H7 (cell line): ENCODE measurements at regions not wholly inside any gene's neighbourhood (a gene's known extent, or its start where the extent isn't known, plus 50 kb on each side); places are given as distances from the start of the nearest gene placed in this dataset.

ENCODE experiments used
- DNase-seq: peaks from one replicate; pipeline ENCODE4 v3.0.0; 2012
- H3K27me3 ChIP-seq: 2 replicates; pipeline ENCODE4 v1.6.0; 2011; ENCODE audit warnings: mild to moderate bottlenecking, low read length; ENCODE audit not compliant: control insufficient read depth, insufficient read depth
- H3K36me3 ChIP-seq: replicated peaks from 2 replicates; pipeline ENCODE4 v1.5.1; 2011; ENCODE audit warnings: low read length; ENCODE audit not compliant: control insufficient read depth, insufficient read depth
- H3K4me3 ChIP-seq: 2 replicates; pipeline ENCODE4 v1.5.1; 2011; ENCODE audit warnings: low read depth, mild to moderate bottlenecking, control low read depth, low read length, moderate library complexity; ENCODE audit not compliant: insufficient read depth

DNA sequence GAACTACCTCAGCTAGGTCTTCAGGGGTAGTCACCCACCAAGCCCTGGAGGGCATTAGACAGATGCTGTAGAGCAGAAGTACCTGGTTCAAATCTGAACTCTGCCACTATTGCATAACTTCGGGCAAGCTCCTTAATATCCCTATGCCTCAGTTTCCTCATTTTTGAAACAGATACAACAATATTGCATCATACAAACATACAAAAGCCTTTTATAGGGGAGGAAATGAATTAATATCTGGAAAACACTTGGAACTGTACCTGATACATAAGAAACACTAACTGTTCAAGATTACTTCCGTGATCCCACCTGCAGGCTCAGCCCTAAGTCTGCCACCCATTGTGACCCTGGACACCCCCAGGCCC is 166.1 kb downstream of the EFNB1 start:
- Histone ChIP-seq H3K36me3 (no peaks in the 10 kb centered on the region), H3K4me3 (no peak overlapping the region), H3K27me3 (no peaks in the 10 kb centered on the region; the same call in 1 of the 2 replicates)
- no peak for DNase-seq

DNA sequence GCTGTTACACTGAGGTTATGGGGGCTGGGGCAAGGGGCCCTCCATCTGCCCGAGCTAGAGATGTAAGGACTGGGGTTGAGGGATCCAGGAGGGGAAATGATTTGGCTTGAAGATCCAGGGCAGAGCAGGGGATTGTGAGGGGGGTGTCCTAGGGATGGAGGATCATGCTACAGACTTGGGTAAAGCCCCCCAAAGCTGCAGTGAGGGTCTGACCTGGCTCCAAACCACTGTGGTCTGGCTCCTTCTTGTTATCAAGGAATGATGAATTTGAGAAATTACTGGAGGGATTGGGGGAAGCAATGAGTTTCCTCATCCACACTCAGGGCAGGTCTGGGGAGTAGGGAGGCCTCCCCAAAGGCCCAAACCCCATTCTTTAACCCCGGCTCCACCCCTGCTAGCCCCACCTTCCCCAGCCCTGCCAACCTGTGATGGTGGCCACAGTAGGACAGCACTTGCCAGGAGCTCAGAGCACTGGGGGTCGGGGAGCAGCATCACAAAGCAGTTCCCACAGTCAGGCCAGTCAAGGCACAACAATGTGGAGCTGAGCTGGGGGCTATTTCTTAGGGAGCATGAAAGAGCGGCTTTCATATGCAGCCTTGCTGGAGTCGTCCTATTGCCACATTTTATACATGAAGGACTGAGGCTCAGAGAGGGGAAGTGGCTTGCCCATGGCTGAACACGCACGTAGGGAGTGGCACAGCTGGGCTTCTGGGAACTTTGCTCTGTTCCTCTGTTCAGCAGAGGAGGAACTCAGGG is 165.5 kb downstream of the EFNB1 start:
- no peaks in the 10 kb centered on the region; the same call in 1 of the 2 replicates for H3K27me3 ChIP-seq
- no peaks in the 10 kb centered on the region for H3K36me3 ChIP-seq
- H3K4me3 ChIP-seq: no peak overlapping the region
- peak; percentile 19 for DNase-seq

DNA sequence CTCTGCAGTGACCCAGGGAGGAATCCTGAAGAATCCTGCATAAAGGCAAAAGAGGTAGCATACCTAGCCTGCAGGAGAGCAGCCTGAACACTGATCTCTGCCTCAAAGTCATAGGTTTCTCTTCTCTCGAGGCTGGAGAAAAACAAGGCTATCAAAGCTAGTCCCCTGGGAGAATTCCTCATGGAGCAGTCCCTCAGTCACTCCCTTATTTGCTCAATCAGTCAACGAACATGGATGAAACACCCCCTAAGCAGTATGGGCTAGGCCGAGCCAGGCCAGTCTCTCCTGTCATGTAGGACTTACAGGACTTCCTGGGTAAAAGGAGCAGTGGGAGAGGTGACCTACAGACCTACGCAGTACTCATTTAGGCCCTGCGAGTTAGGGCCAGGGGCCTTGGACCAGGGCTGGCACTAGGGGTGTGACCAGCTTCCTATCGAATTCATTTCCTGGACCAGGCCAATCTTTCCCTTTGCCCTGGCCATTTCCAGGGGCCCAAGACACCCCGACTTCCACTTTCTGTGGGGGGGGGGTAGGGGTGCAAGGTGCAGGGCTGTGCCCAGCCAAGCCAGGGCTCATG is 164.1 kb downstream of the EFNB1 start:
- no peak overlapping the region for H3K4me3 ChIP-seq
- H3K36me3 ChIP-seq: no peaks in the 10 kb centered on the region
- no peak for DNase-seq
- H3K27me3 ChIP-seq: no peaks in the 10 kb centered on the region; the same call in 1 of the 2 replicates

DNA sequence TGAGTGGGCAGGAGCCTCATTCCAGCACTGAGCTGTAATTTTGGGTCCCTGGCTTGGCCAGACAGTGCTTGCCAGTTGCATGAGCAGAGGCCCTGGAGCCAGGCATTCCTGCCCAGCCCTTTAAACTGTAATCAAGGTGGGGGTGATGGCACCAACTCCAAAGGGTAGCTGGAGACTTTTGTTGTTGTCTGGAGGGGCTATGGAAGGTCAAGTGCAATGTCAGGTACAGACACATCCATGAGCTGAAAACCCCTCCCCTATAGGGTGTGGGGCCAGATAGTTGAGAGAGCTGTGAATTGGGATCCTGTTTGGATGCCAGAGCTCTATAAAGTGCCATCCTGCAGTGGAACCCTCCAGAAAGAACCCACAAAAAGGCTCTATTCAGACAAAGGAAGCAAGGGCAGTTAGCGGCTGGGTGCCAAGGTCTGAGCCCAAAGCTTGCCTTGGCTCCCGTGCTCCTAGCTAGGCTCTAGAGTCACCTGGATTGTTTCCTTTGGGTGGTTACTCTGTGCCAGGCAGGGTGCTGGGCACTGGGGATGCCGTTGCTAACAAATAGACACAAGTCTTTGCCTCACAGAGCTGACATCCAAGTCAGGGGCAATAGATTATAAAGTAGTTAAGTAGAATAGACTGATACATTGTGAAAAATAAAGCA is 163.0 kb downstream of the EFNB1 start:
- no peaks in the 10 kb centered on the region; the same call in 1 of the 2 replicates for H3K27me3 ChIP-seq
- no peak for DNase-seq
- no peaks in the 10 kb centered on the region for H3K36me3 ChIP-seq
- no peak overlapping the region for H3K4me3 ChIP-seq

DNA sequence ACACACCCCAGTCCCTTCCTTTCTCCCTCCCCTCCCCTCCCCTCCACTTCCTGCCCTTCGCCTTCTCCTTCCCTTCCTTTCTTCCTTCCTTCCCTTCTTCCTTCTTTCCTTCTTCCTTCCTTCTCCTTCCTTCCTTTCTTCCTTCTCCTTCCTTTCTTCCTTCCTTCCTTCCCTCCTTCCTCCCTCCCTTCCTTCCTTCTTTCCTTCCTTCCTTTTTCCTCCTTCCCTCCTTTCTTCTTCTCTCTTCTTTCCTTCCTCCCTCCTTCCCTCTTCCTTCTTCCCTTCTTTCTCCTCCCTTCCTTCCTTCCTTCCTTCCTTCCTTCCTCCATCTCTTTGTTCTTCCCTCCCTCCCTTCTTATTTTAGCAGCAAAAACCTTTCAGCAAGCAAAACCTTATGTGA is 162.1 kb downstream of the EFNB1 start:
- Histone ChIP-seq H3K4me3 (no peak overlapping the region), H3K27me3 (no peaks in the 10 kb centered on the region; the same call in 1 of the 2 replicates), H3K36me3 (no peaks in the 10 kb centered on the region)
- no peak for DNase-seq

DNA sequence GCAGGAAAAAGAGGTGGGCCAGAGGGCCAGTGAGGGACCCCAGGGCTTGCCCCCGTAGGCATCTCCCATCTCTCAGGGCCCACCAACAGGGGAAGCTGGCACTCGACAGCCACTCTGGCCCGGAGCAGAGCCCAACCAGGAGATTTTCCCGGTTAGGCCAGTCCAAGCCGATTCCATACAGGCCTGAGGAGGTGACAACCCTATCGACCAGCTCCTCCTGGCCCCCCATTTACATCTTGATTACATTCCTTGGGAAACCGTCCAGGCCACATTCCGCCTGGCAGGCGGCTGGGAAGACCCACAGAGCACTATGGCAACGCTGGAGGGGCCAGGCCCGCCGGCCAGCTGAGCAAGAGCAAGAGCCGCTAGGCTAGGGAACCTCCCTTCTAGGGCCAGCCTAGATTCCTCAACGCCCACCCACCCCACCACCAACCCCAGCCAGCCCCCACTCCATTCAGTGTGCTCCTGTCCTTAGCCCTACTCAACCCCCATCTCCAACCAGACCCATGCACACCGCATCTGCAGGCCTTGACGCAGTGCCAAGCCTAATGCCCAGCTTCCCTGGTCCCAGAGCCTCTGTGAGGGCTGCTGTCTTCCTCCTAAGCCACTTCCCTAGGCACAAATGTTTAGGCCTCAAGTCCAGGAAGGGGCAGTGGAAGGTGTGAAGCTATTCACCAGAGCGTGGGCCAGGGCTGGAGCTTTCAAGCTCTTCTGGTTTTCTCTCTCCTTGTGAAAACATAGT is 161.2 kb downstream of the EFNB1 start:
- DNase-seq: peak; percentile 85
- Histone ChIP-seq H3K4me3 (no peak overlapping the region), H3K36me3 (no peaks in the 10 kb centered on the region), H3K27me3 (no peaks in the 10 kb centered on the region; the same call in 1 of the 2 replicates)

DNA sequence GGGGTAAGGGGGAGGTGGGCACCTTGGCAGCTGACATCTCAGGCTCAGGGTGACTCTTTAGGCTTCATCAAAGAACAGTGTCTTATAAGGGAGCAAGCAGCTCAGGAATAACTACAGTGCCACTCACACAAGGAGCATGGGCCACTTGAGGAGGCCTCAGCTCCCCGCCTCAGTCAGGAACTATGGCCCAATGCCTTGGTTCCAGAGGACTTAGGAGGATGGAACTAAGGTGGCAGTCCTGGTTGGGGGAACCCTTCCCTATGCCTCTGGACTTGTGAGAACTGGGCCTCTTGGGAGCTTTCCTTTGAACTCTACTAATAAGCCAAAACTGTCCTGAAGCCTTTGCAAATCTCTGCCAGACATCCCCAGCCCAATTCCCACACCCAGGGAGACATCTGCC is 160.6 kb downstream of the EFNB1 start:
- H3K4me3 ChIP-seq: no peak overlapping the region
- no peaks in the 10 kb centered on the region; the same call in 1 of the 2 replicates for H3K27me3 ChIP-seq
- no peaks in the 10 kb centered on the region for H3K36me3 ChIP-seq
- DNase-seq: no peak

DNA sequence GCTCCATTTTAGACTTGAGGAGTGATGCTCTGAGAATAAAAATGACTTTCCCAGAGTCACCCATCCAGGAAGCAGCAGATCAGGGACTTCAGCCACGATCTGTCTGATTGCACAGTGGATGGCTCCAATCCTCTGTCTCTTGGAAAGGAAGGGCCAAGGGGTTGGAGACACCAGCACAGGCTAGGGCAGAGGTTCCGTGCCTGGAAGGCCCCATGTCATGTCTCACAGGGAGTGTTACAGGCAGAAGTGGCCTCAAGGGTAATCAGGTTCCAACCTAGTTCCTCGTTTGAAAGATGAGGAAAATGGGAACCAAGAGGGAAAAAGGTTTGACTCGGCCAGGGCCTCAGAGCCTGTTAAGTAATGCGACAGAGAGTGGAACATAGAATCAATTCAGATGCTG is 160.0 kb downstream of the EFNB1 start:
- DNase-seq: peak; percentile 4
- no peaks in the 10 kb centered on the region for H3K36me3 ChIP-seq
- H3K4me3 ChIP-seq: no peak overlapping the region
- H3K27me3 ChIP-seq: no peaks in the 10 kb centered on the region

DNA sequence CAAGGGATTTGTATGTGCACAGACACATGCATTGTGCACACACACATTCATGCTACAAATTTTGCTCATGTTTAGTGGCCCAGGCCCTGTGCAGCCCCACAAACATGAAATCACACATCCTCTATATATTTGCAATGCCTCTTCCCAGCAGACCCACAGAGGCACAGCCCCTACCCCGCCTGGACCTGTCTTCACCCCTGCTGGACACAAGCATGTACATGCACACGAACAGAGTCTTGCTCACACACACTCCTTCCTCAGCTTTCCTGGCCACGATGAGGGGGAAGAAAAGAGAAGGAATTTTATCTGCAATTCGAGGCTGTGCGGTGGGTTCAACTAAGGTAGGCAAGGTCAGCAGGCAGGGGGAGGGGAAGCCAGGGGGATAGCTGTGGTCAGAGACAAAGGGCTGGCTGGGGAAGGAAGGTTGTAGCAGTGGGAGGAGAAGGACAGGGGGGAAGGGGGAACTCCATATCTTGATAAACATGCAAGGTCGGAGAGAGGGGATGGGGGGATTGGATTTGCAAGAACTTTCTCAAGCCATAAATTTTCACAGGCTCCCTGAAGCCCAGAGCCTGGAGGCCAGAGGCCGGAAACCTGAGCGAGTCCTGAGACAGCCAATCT is 156.4 kb downstream of the EFNB1 start:
- peak; percentile 45 for DNase-seq

DNA sequence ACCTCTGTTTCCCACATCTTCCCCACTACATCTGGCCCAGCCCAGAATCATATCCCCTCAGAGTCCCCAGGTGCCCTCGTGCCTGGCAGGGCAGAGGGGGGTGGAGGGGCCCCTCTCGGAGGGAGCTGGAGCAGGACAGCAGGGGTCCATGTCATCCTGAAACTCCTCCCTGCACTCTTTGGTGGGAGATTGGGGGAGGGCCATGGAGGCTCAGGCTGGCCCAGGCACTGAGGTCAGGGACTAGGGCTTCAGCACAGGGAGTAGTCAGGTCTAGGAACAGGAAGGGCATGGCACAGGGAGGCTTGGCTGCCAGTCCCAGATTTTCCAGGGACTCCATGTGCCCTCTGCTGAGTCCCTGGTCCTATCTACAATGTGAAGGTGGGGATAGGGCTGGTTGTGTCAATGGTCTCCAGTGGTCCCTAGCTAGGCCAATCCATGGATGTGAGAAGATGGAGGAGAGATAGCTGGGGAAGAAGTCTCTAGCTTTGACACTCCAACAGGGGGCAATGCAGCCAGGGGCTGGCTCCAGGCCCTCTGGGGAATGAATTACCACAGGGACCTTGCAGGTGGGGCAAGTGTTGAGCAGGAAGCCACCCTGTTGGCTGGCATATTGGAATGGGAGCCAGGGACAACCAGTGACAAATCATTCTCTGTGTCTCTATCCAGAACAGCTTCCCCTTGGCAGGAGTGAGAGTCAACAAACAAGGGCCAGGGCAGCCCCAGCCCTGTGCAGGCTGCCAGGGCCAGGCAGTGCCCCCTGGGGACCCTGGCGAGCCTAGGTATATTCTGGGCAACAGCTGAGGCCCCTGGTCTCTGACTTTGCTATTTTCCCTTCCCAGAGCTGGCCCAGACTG is 154.4 kb downstream of the EFNB1 start:
- H3K36me3 ChIP-seq: no peaks in the 10 kb centered on the region
- no peaks in the 10 kb centered on the region for H3K27me3 ChIP-seq
- peak; percentile 30 for DNase-seq
- H3K4me3 ChIP-seq: no peak overlapping the region

More for the DNA sequence above, 156.4 kb downstream of the EFNB1 start:
- no peak overlapping the region for H3K4me3 ChIP-seq
- H3K27me3 ChIP-seq: no peaks in the 10 kb centered on the region
- no peaks in the 10 kb centered on the region for H3K36me3 ChIP-seq

DNA sequence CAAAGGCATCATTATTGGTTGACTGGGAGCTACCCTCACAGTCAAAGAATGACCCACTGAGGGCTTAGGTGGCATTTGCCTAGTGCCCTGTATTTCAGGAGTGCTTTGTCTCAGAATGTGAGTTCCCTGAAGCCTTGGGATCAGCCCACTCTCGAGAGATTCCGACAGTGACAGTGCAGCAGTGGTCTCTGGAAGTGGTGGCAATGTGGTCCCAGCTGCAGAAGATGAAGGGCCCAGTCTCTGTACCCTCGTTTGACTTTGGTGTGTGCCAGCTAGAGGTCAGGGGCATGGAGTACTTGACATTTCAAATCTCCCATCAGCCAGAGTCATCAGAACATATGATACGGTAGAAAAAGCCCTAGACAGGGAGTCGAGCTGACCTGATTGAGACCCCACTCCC is 153.7 kb downstream of the EFNB1 start:
- H3K27me3 ChIP-seq: no peaks in the 10 kb centered on the region
- H3K4me3 ChIP-seq: no peak overlapping the region
- H3K36me3 ChIP-seq: no peaks in the 10 kb centered on the region
- DNase-seq: peak; percentile 12

DNA sequence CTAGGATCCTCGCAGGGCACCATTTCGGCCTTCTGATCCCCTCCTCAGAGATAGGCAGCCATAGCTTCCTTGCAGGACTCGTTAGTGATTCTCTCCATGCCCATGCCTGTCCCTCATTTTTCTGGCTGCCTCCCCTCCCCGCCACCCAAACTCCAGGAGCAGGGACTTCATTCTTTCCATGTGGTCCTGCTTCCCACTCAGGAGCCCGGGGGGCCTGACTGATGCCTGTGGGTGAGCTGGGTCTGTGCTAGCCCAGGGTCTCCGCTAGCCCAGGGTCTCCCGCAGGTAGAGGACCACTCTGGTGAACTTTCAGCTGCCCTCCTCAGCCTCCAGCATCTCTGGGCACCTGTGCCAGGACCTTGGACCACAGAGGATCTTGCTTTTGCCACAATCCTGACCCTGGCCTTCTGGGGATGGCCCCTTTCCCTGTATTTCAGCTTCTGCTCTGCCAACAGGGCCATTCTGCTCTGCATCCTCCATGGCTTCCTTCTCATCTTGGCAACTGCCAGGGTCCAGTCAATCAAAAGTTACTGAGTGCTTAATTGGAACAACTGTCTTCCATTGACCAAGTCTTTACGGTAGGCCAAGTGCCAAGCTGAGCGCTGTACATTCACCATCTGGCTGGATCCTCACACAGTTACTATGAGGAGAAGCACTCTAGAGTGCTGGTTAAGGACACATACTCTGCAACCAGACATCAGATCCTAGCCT is 152.2 kb downstream of the EFNB1 start:
- Histone ChIP-seq H3K27me3 (no peaks in the 10 kb centered on the region), H3K4me3 (no peak overlapping the region), H3K36me3 (no peaks in the 10 kb centered on the region)
- DNase-seq: no peak

DNA sequence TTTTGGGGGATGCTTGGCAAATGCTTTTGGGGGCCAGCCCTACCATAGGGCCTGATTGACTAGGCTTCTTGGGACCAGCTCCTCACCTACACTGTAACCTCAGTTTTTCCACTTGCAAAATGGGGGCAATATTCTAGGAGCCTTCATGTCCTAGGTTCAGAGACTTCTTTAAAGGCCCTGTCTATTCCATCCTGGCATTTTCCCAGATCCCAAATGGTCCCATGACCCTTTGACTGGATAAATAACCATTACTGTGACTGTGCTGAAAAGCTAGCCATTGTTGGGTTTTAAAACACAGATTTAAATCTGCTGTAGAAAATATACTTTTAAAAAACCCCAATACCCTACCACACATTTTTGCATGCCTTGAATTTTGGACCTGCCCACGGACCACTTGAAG is 149.8 kb downstream of the EFNB1 start:
- no peak for DNase-seq
- Histone ChIP-seq H3K27me3 (no peaks in the 10 kb centered on the region), H3K36me3 (no peaks in the 10 kb centered on the region), H3K4me3 (no peak overlapping the region)
